22Rv1 (cell line): ENCODE measurements at regions not wholly inside any gene's neighbourhood (a gene's known extent, or its start where the extent isn't known, plus 50 kb on each side); places are given as distances from the start of the nearest gene placed in this dataset.

Source experiments
- H3K27ac ChIP-seq: fragments of 450-650 bp; 2 replicates; pipeline ENCODE4 v1.5.1; 2017
- CTCF ChIP-seq: fragments of 450-650 bp; IDR thresholded peaks from 2 replicates; pipeline ENCODE4 v1.5.1; 2017; ENCODE audit warnings: mild to moderate bottlenecking
- ZFX ChIP-seq: fragments of 450-650 bp; IDR thresholded peaks from 2 replicates; pipeline ENCODE4 v1.6.1; 2017; ENCODE audit warnings: antibody characterized with exemption, borderline replicate concordance

DNA sequence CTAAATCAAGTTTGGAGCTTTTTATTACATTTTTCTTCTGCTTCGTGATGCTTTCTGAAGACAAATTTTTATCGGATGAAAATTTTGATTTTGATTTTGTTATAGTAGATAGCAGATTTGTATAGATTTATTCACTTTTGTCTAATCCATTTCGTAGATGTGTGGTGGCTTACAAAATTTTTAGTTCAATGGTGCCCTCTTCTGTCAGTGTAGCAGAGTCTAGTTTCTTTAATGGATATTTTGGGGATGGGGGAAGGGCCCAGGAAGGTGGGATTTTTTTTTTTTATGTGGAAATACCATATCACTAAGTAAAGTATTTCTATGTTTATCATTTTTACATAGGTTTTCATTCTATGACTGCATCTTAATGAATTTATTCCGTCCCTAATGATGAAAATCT is 259.9 kb upstream of the TARS1 start:
- peak; percentile 54 for TF ChIP-seq CTCF
- TF ChIP-seq ZFX: no peak
- H3K27ac ChIP-seq: no peak overlapping the region

GRCh38 chr5:33182986-33183385 is 257.8 kb upstream of the TARS1 start:
- H3K27ac ChIP-seq: no peak overlapping the region
- no peak for TF ChIP-seq ZFX
- TF ChIP-seq CTCF: no peak

DNA sequence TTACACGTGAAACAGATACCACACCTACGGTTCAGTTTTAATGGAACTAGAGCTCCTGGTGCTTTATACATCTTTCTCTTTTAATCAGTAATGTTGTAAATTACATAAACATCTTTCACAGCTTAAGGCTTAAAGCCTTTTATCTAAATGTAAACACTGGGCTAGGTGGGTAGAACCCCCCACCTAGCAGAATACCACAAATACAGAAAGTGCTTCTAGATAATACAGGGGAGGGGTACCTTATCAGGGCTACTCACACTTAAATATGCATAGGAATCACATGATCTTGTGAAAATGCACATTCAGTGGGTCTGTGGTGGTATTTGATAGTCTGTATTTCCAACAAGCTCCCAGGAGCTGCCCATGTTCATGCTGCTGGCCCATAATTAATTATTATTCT is 256.4 kb upstream of the TARS1 start:
- TF ChIP-seq CTCF (no peak), ZFX (no peak)
- no peak overlapping the region for H3K27ac ChIP-seq

- no peak for TF ChIP-seq ZFX
- TF ChIP-seq CTCF: no peak
- no peak overlapping the region for H3K27ac ChIP-seq
Observed at GRCh38 chr5:33188089-33188488, 252.7 kb upstream of the TARS1 start.

- no peak overlapping the region for H3K27ac ChIP-seq
- no peak for TF ChIP-seq CTCF
- TF ChIP-seq ZFX: no peak
Observed at GRCh38 chr5:33194914-33195313, 245.9 kb upstream of the TARS1 start.

DNA sequence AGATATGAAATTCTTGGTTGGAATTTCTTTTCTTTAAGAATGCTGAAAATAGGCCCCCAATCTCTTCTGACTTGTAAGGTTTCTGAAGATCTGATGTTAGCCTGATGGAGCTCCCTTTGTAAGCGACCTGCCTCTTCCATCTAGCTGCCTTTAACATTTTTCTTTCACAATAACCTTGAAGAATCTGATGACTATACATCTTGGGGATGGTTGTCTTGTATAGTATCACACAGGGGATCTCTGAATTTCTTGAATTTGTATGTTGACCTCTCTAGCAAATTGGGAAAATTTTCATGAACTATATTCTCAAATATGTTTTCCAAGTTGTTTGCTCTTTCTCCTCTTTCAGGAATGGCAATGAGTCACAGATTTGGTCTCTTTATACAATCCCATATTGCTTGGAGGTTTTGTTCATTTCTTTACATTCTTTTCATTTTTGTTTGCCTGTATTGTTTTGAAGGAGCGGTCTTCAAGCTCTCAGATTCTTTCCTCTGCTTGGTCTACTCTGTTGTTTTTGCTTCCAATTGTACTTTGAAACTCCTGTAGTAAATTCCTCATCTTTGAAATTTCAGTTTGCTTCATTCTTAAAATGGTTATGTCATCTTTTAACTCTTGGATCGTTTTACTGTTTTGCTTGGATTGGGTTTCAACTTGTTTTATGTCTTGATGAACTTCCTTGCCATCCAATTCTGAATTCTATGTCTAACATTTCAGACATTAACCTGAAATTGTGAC is 245.2 kb upstream of the TARS1 start:
- no peak for TF ChIP-seq CTCF
- no peak for TF ChIP-seq ZFX
- no peak overlapping the region for H3K27ac ChIP-seq

DNA sequence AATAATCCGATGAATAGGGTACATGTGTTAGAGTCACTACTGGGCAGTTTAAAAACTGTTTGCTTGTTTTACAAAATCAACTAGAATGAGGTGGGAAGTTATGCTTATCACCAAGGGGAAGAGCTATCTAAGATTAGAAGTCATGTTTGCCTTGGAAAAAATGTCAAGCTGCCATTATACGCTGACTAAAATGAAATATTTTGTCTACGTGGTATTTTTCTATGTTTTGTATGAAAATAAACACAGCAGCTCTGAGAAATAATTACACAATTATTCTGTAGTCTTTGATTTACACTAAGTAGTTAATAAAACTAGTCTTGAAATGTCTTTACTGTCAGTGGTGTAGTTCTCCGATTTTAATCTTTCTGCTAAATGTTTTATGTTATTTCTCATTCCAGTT is 241.9 kb upstream of the TARS1 start:
- no peak overlapping the region for H3K27ac ChIP-seq
- no peak for TF ChIP-seq CTCF
- no peak for TF ChIP-seq ZFX
